ENCODE measurements at regions not wholly inside any gene's neighbourhood (a gene's known extent, or its start where the extent isn't known, plus 50 kb on each side); places are given as distances from the start of the nearest gene placed in this dataset.

DNA sequence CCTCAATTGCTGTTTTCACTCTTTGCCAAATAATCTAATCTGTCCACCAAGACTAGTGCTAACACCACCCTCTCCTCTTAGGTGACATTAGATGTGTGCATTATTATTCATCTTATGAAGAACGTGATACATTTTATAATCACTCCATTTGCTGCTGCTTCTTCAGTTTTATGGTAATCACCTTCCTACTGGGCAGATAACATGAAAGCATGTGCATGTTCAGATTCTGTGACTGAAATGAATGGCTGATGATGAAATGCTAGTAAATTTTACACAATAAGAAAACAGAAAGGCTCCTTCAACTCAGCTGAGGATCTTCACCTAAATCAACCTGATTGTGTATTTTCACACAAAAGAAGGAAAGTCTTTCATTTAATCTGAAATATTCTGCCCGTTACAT, 577.6 kb downstream of the CSNK1G3 start:
- no peak for TF ChIP-seq POLR2AphosphoS5 (IDR thresholded peaks at IDR 0.05; ENCODE audit: borderline replicate concordance, low read depth, low read length)
- no peak for TF ChIP-seq EZH2 (IDR thresholded peaks at IDR 0.05)
